Lower leg skin (tissue), 4 donors: ENCODE measurements at regions not wholly inside any gene's neighbourhood (a gene's known extent, or its start where the extent isn't known, plus 50 kb on each side); places are given as distances from the start of the nearest gene placed in this dataset.

Experiments
- DNase-seq, 2 donors: peaks; one replicate each; pipeline ENCODE4 v3.0.0-alpha.2; 2019; ENCODE audit warnings: low spot score in 2 of 2
- H3K4me3 ChIP-seq: fragments of 200-600 bp; sonication (generic); 2 replicates; pipeline ENCODE4 v1.5.1; 2017; ENCODE audit warnings: mild to moderate bottlenecking, low read depth; ENCODE audit not compliant: poor library complexity, severe bottlenecking
- POLR2A ChIP-seq, 2 donors: fragments of 450-650 bp; IDR thresholded peaks; one replicate each; pipeline ENCODE4 v1.6.1; 2016 to 2017; ENCODE audit warnings: antibody characterized with exemption in 2 of 2, mild to moderate bottlenecking in 1 of 2, moderate library complexity in 1 of 2
- WGBS, 2 donors: methylation state at CpG; one replicate each; pipeline ENCODE4 v1.1.5; 2018; 5-methylcytosine and 5-hydroxymethylcytosine counted together
- intact Hi-C: fragments of 100-400 bp; cut with DNase I; formaldehyde crosslinking; loops from one replicate; pipeline ENCODE4 v1.15.0; 2023; ENCODE audit warnings: low total_unique reads
- TF ChIP-seq, protein P1 (sequence below), 3 donors: fragments of 450-650 bp; IDR thresholded peaks; one replicate each; pipeline ENCODE4 v1.5.1; 2016; ENCODE audit warnings: antibody characterized with exemption in 3 of 3, mild to moderate bottlenecking in 3 of 3, moderate library complexity in 2 of 3

DNA sequence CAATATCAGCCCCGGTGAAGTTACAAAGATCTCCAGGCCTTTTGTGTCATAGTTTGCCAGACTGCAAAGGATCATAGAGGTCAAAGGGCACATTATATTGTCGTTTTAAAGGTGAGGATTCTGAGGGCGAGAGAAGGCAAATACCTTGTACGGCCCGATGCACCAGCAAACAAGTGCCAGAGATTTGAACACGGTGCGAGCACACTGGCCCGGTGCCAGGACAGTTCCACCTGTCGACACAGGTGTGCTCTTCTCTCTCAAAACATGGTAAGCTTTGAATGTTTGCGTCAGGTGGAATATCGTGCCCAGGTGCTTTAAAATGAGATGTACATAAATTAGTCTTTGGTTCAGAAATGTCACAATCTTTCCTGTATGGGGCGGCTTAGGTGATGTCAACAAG, 776.1 kb upstream of the ID2 start:
- no peak overlapping the region for H3K4me3 ChIP-seq
- 50 to 59% methylated on average over 12 of the region's 12 CpGs for WGBS, 2 donors
- DNase-seq = no peak
- intact Hi-C loops = no loop called here
- TF ChIP-seq POLR2A (IDR thresholded peaks at IDR 0.05) = no peak
- TF ChIP-seq, protein P1, sequence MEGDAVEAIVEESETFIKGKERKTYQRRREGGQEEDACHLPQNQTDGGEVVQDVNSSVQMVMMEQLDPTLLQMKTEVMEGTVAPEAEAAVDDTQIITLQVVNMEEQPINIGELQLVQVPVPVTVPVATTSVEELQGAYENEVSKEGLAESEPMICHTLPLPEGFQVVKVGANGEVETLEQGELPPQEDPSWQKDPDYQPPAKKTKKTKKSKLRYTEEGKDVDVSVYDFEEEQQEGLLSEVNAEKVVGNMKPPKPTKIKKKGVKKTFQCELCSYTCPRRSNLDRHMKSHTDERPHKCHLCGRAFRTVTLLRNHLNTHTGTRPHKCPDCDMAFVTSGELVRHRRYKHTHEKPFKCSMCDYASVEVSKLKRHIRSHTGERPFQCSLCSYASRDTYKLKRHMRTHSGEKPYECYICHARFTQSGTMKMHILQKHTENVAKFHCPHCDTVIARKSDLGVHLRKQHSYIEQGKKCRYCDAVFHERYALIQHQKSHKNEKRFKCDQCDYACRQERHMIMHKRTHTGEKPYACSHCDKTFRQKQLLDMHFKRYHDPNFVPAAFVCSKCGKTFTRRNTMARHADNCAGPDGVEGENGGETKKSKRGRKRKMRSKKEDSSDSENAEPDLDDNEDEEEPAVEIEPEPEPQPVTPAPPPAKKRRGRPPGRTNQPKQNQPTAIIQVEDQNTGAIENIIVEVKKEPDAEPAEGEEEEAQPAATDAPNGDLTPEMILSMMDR (IDR thresholded peaks at IDR 0.05) = no peak

DNA sequence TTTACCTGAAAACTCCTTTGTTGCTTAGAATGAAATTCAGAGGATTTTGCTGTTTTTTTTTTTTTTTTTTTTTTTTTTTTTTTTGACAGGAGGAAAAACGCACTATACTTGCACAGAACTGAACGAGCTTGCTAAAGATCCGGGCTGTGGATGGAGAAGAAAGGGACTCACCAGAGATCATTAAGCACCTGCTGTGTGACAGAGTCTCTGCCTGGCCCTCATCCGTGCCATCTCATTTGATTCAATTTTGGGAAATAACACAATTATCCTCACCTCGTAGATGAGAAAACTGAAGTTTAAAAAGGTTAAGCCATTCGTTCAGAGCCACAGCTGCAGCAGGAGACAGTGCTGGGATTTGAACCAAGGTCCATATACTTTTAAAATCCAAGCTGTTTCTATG, 775.4 kb upstream of the ID2 start:
- WGBS, 2 donors = 59 to 82% methylated on average over 6 of the region's 6 CpGs
- no peak overlapping the region for H3K4me3 ChIP-seq
- TF ChIP-seq, protein P1 (IDR thresholded peaks at IDR 0.05) = no peak
- TF ChIP-seq POLR2A (IDR thresholded peaks at IDR 0.05) = no peak
- DNase-seq = no peak
- intact Hi-C loops = no loop called here

DNA sequence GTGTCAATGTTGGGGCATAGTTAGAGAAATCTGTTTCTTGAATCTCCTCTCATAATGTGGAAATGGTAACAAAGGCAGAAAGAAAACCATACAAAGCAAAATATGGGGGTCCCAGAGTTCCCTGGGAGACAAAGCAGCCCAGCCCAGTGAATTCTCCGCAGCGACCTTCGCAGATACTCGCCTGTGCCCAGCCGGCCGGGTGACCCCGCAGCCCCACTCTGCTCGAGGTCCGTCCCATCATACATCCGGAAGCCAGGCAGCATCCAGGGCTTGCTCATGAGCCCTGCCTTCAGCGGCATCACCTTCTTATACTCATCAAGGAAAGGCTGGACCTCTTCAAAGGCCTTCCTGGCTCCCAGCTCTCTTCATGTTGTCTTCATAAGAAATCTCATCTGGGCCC, 774.8 kb upstream of the ID2 start:
- no peak overlapping the region for H3K4me3 ChIP-seq
- TF ChIP-seq POLR2A (IDR thresholded peaks at IDR 0.05) = no peak
- TF ChIP-seq, protein P1 (IDR thresholded peaks at IDR 0.05) = no peak
- DNase-seq = no peak
- 93 to 96% methylated on average over 11 of the region's 11 CpGs for WGBS, 2 donors
- intact Hi-C loops = no loop called here

DNA sequence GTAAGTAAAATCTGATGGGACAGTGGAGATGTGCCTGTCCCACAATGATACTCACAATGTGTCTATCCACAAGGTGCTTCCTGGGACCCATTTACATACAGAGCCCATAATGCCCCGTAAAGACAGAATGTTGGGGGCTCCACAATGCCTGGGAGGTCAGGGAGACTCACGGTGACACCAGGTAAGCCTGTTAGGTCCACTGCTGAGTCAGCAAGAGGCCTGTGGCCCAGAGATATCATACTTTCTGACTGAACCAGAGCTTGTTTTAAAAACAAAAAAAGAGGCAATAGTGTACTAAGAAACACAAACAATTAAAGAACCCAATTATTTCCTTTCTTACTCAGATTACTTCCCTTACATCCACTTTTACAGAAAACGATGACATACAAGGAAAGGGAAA, 771.1 kb upstream of the ID2 start:
- intact Hi-C loops = no loop called here
- no peak for TF ChIP-seq POLR2A (IDR thresholded peaks at IDR 0.05)
- TF ChIP-seq, protein P1 (IDR thresholded peaks at IDR 0.05) = no peak
- H3K4me3 ChIP-seq = no peak overlapping the region
- WGBS, 2 donors = 84 to 88% methylated on average over 3 of the region's 3 CpGs
- DNase-seq = no peak

DNA sequence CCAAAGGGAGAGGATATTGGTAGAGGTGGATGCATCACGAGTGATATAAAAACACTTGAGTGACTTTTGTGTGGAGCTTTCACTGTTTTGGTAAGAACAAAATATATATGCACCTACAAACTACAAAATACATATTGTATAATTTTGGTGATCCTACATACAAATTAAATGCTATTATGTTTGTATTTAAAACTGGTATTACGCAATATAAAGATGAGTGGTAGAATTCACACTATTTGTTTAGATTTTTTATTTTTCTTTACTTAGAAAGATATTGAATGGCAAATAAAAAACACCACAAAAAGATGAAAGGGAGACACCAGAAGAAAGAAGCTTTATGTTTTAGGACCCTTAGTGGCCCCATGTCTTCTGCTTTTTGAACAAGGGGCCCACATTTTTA, 770.7 kb upstream of the ID2 start:
- WGBS, 2 donors = 83 to 94% methylated on average over 2 of the region's 2 CpGs
- DNase-seq = no peak
- H3K4me3 ChIP-seq = no peak overlapping the region
- TF ChIP-seq, protein P1 (IDR thresholded peaks at IDR 0.05) = no peak
- no peak for TF ChIP-seq POLR2A (IDR thresholded peaks at IDR 0.05)
- intact Hi-C loops = no loop called here

DNA sequence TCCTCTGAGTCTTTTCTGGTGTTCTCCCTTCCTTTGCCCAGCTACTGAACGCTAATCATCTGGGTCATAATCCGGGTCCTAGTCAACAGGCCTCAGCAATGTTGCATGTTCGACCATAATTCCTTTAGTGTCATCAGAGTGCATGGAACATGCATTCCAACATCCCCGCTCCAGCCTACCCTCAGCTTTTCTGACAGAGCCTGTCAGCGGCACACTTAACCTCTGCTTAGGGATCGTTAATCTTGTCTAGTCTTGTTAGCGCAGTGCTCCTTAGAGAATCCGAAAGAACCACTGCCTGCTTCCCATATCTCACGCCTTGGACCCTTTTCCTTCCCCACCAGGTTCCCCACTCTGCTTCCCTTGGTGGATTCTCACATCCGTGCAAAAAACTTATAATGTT, 767.9 kb upstream of the ID2 start:
- no peak for DNase-seq
- 48 to 51% methylated on average over 10 of the region's 10 CpGs for WGBS, 2 donors
- TF ChIP-seq, protein P1 (IDR thresholded peaks at IDR 0.05) = no peak
- intact Hi-C loops = no loop called here
- H3K4me3 ChIP-seq = no peak overlapping the region
